RWPE1 (cell line): ENCODE measurements at regions not wholly inside any gene's neighbourhood (a gene's known extent, or its start where the extent isn't known, plus 50 kb on each side); places are given as distances from the start of the nearest gene placed in this dataset.

Source experiments
- CTCF ChIA-PET: fragments of 350-600 bp; sonication (Branson Sonifier 250); formaldehyde crosslinking; extraction: SDS; loops from one replicate; lab custom pipeline; 2021; lab: Yijun Ruan, JAX
- POLR2A ChIA-PET: fragments of 400-600 bp; formaldehyde crosslinking; extraction: SDS; loops from one replicate; lab custom pipeline; 2020; ENCODE audit warnings: antibody characterized with exemption; ENCODE audit not compliant: low non-redundant PET; lab: Yijun Ruan, JAX
- DNase-seq: peaks from one replicate; pipeline ENCODE4 v3.0.0; 2012; ENCODE audit warnings: low spot score
- H3K27ac ChIP-seq: fragments of 450-650 bp; 2 replicates; pipeline ENCODE4 v1.5.1; 2017
- CTCF ChIP-seq: fragments of 450-650 bp; conservative IDR thresholded peaks from 2 replicates; pipeline ENCODE4 v1.5.1; 2017; ENCODE audit warnings: low read depth, mild to moderate bottlenecking

- no peak for TF ChIP-seq CTCF
- POLR2A ChIA-PET: no interaction called here
- H3K27ac ChIP-seq: no peak overlapping the region
- CTCF ChIA-PET: interaction anchor here (0.5 to 0.6 kb wide), 3 partner anchors 24 to 290 kb away, joined by 3 to 5 read pairs (median 3); no protein-coding TSS in a partner anchor
- no peak for DNase-seq
These were observed 678.0 kb downstream of the EPHA4 start for GRCh38 chr2:220894069-220894468.

GRCh38 chr2:220899492-220899891 is 672.6 kb downstream of the EPHA4 start:
- ChIA-PET CTCF (interaction anchor here (0.6 to 0.7 kb wide), 2 partner anchors 31 to 1013 kb away, joined by 3 read pairs; no protein-coding TSS in a partner anchor), POLR2A (no interaction called here)
- no peak overlapping the region for H3K27ac ChIP-seq
- DNase-seq: no peak
- TF ChIP-seq CTCF: no peak

GRCh38 chr2:220904015-220904414 is 668.1 kb downstream of the EPHA4 start:
- POLR2A ChIA-PET: no interaction called here
- no peak for TF ChIP-seq CTCF
- CTCF ChIA-PET: no interaction called here
- DNase-seq: no peak
- H3K27ac ChIP-seq: no peak overlapping the region

GRCh38 chr2:220913384-220913783 is 658.7 kb downstream of the EPHA4 start:
- POLR2A ChIA-PET: no interaction called here
- CTCF ChIA-PET: interaction anchor here (0.7 kb wide), 1 partner anchor 483 kb away, joined by 5 read pairs; no protein-coding TSS in a partner anchor
- no peak for DNase-seq
- no peak for TF ChIP-seq CTCF
- no peak overlapping the region for H3K27ac ChIP-seq

GRCh38 chr2:220915092-220915623 is 656.9 kb downstream of the EPHA4 start:
- ChIA-PET CTCF (interaction anchor here (0.7 kb wide), 1 partner anchor 661 kb away, joined by 4 read pairs; no protein-coding TSS in a partner anchor), POLR2A (no interaction called here)
- no peak for TF ChIP-seq CTCF
- no peak overlapping the region for H3K27ac ChIP-seq
- no peak for DNase-seq

GRCh38 chr2:220916931-220917330 is 655.2 kb downstream of the EPHA4 start:
- no peak for TF ChIP-seq CTCF
- DNase-seq: no peak
- CTCF ChIA-PET: no interaction called here
- no peak overlapping the region for H3K27ac ChIP-seq
- POLR2A ChIA-PET: interaction anchor here (0.5 kb wide), 1 partner anchor 34 kb away, joined by 6 read pairs; no protein-coding TSS in a partner anchor
